Gastroesophageal sphincter (tissue), 4 donors: ENCODE measurements at regions not wholly inside any gene's neighbourhood (a gene's known extent, or its start where the extent isn't known, plus 50 kb on each side); places are given as distances from the start of the nearest gene placed in this dataset.

Experiments used
- ATAC-seq: fragments of 150-250 bp; one replicate; pipeline ENCODE4 v1.9.1; 2016; ENCODE audit warnings: mild to moderate bottlenecking, moderate library complexity
- H3K27ac ChIP-seq, 4 donors: fragments of 200-600 bp; sonication (generic) in 3 of 4; 1 replicate in 3 of 4; 2 replicates in 1 of 4; pipeline ENCODE4 v1.5.1; 2016 to 2019
- H3K27me3 ChIP-seq: fragments of 200-600 bp; sonication (generic); one replicate; pipeline ENCODE4 v1.5.1; 2019
- H3K36me3 ChIP-seq, 2 donors: fragments of 200-600 bp; sonication (generic); one replicate each; pipeline ENCODE4 v1.5.1; 2019; ENCODE audit warnings: control low read depth in 1 of 2
- H3K4me1 ChIP-seq, 3 donors: fragments of 200-600 bp; sonication (generic); 1 replicate in 2 of 3; 2 replicates in 1 of 3; pipeline ENCODE4 v1.5.1; 2016 to 2019; ENCODE audit warnings: control low read depth in 2 of 3
- H3K4me3 ChIP-seq, 2 donors: fragments of 200-600 bp; sonication (generic); one replicate each; pipeline ENCODE4 v1.5.1; 2019; ENCODE audit warnings: mild to moderate bottlenecking in 1 of 2, moderate library complexity in 1 of 2
- H3K9me3 ChIP-seq, 3 donors: fragments of 200-600 bp; sonication (generic); one replicate each; pipeline ENCODE4 v1.5.1; 2017 to 2019; ENCODE audit warnings: control low read depth in 2 of 3
- CTCF ChIP-seq, 4 experiments: fragments of 200-600 bp in 2 of 4; fragments of 450-650 bp in 2 of 4; sonication (generic) in 1 of 4; IDR thresholded peaks; one replicate each; pipeline ENCODE4 v1.5.1; 2017 to 2019; ENCODE audit warnings: antibody characterized with exemption in 4 of 4, mild to moderate bottlenecking in 2 of 4, moderate library complexity in 2 of 4
- EP300 ChIP-seq: sonication (generic); formaldehyde crosslinking; IDR thresholded peaks from one replicate; pipeline ENCODE4 v1.6.1; 2017; ENCODE audit warnings: antibody characterized with exemption, mild to moderate bottlenecking
- POLR2A ChIP-seq, 2 donors: fragments of 450-650 bp; IDR thresholded peaks; one replicate each; pipeline ENCODE4 v1.6.1; 2017; ENCODE audit warnings: antibody characterized with exemption in 2 of 2, mild to moderate bottlenecking in 2 of 2, moderate library complexity in 1 of 2
- POLR2AphosphoS5 ChIP-seq: sonication (generic); formaldehyde crosslinking; IDR thresholded peaks from one replicate; pipeline ENCODE4 v1.6.1; 2017; ENCODE audit warnings: antibody characterized with exemption
- WGBS, 2 donors: methylation state at CpG; one replicate each; pipeline ENCODE4 v1.1.5; 2018; ENCODE audit warnings: low coverage in 1 of 2; 5-methylcytosine and 5-hydroxymethylcytosine counted together

- no peak overlapping the region for H3K4me3 ChIP-seq
- H3K36me3 ChIP-seq: no peaks in the 10 kb centered on the region
- WGBS, 2 donors: 42 to 57% methylated on average over 1 of the region's 1 CpG
- no peaks in the 10 kb centered on the region for H3K9me3 ChIP-seq
- no peaks in the 10 kb centered on the region for H3K27me3 ChIP-seq
- TF ChIP-seq POLR2A (IDR thresholded peaks at IDR 0.05) (no peak), CTCF (IDR thresholded peaks at IDR 0.05) (no peak), EP300 (no peak), POLR2AphosphoS5 (no peak)
- ATAC-seq: no peak
- no peaks in the 10 kb centered on the region for H3K4me1 ChIP-seq
- no peak overlapping the region for H3K27ac ChIP-seq
Measured at GRCh38 chr10:4111643-4112042, 326.6 kb upstream of the KLF6 start.

- no peak for TF ChIP-seq EP300
- no peak for TF ChIP-seq CTCF (IDR thresholded peaks at IDR 0.05)
- TF ChIP-seq POLR2A (IDR thresholded peaks at IDR 0.05): no peak
- TF ChIP-seq POLR2AphosphoS5: no peak
- Histone ChIP-seq H3K36me3 (no peaks in the 10 kb centered on the region), H3K9me3 (no peaks in the 10 kb centered on the region), H3K27ac (no peak overlapping the region), H3K4me3 (no peak overlapping the region), H3K27me3 (no peaks in the 10 kb centered on the region), H3K4me1 (no peaks in the 10 kb centered on the region)
- ATAC-seq: no peak
- WGBS, 2 donors: 91 to 96% methylated on average over 3 of the region's 3 CpGs
Measured at GRCh38 chr10:4109469-4109868, 324.5 kb upstream of the KLF6 start.

- Histone ChIP-seq H3K27me3 (no peaks in the 10 kb centered on the region), H3K9me3 (no peaks in the 10 kb centered on the region), H3K36me3 (no peaks in the 10 kb centered on the region), H3K4me3 (no peak overlapping the region), H3K27ac (no peak overlapping the region), H3K4me1 (no peaks in the 10 kb centered on the region)
- WGBS, 2 donors: 81 to 82% methylated on average over 3 to 4 of the region's 4 CpGs
- TF ChIP-seq POLR2A (IDR thresholded peaks at IDR 0.05) (no peak), EP300 (no peak), CTCF (IDR thresholded peaks at IDR 0.05) (no peak), POLR2AphosphoS5 (no peak)
- ATAC-seq: no peak
Measured at GRCh38 chr10:4108693-4109092, 323.7 kb upstream of the KLF6 start.

- H3K36me3 ChIP-seq: no peaks in the 10 kb centered on the region
- no peaks in the 10 kb centered on the region for H3K27me3 ChIP-seq
- no peak for TF ChIP-seq POLR2A (IDR thresholded peaks at IDR 0.05)
- TF ChIP-seq POLR2AphosphoS5: no peak
- TF ChIP-seq EP300: no peak
- no peak for TF ChIP-seq CTCF (IDR thresholded peaks at IDR 0.05)
- no peak for ATAC-seq
- 66 to 78% methylated on average over 6 of the region's 6 CpGs for WGBS, 2 donors
- no peak overlapping the region for H3K4me3 ChIP-seq
- no peak overlapping the region for H3K27ac ChIP-seq
- no peaks in the 10 kb centered on the region for H3K9me3 ChIP-seq
- no peaks in the 10 kb centered on the region for H3K4me1 ChIP-seq
Measured at GRCh38 chr10:4107285-4107851, 322.4 kb upstream of the KLF6 start.

- WGBS, 2 donors: 85 to 96% methylated on average over 3 to 7 of the region's 7 CpGs
- no peaks in the 10 kb centered on the region for H3K27me3 ChIP-seq
- TF ChIP-seq POLR2A (IDR thresholded peaks at IDR 0.05) (no peak), CTCF (IDR thresholded peaks at IDR 0.05) (no peak), EP300 (no peak), POLR2AphosphoS5 (no peak)
- no peak for ATAC-seq
- no peaks in the 10 kb centered on the region for H3K4me1 ChIP-seq
- H3K27ac ChIP-seq: no peak overlapping the region
- no peak overlapping the region for H3K4me3 ChIP-seq
- H3K9me3 ChIP-seq: no peaks in the 10 kb centered on the region
- no peaks in the 10 kb centered on the region for H3K36me3 ChIP-seq
Measured at GRCh38 chr10:4103603-4104002, 318.6 kb upstream of the KLF6 start.
